Omental fat pad (tissue), 3 donors: ENCODE measurements at regions not wholly inside any gene's neighbourhood (a gene's known extent, or its start where the extent isn't known, plus 50 kb on each side); places are given as distances from the start of the nearest gene placed in this dataset.

ENCODE experiments used
- ATAC-seq: fragments of 150-250 bp; one replicate; pipeline ENCODE4 v1.9.1; 2016; ENCODE audit warnings: mild to moderate bottlenecking, moderate library complexity; ENCODE audit not compliant: low FRiP score
- DNase-seq: peaks from one replicate; pipeline ENCODE4 v3.0.0-alpha.2; 2019; ENCODE audit warnings: low spot score
- TF ChIP-seq, protein P1 (sequence below), 3 donors: fragments of 450-650 bp; IDR thresholded peaks; one replicate each; pipeline ENCODE4 v1.5.1; 2016 to 2017; ENCODE audit warnings: antibody characterized with exemption in 3 of 3, mild to moderate bottlenecking in 3 of 3, moderate library complexity in 2 of 3

DNA sequence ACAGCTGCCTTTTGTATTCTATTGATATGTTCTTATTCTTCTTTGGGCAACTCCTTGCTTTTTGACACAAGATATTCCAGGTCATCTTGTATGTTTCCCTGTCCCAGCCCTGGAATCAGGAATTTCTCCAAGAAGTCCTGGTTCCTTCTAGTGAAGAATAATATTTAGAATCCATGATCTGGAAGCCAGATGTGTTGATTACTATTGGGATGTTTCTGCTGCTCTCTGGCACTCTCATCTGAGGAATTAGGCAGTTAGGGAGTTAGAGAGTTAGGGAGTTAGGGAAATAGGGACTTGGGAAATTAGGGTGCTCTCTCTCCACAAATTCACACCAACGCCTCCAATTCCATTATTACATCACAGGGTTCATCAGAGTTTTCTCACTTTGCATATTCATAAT, 191.2 kb downstream of the ZNF330 start:
- TF ChIP-seq, protein P1, sequence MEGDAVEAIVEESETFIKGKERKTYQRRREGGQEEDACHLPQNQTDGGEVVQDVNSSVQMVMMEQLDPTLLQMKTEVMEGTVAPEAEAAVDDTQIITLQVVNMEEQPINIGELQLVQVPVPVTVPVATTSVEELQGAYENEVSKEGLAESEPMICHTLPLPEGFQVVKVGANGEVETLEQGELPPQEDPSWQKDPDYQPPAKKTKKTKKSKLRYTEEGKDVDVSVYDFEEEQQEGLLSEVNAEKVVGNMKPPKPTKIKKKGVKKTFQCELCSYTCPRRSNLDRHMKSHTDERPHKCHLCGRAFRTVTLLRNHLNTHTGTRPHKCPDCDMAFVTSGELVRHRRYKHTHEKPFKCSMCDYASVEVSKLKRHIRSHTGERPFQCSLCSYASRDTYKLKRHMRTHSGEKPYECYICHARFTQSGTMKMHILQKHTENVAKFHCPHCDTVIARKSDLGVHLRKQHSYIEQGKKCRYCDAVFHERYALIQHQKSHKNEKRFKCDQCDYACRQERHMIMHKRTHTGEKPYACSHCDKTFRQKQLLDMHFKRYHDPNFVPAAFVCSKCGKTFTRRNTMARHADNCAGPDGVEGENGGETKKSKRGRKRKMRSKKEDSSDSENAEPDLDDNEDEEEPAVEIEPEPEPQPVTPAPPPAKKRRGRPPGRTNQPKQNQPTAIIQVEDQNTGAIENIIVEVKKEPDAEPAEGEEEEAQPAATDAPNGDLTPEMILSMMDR (IDR thresholded peaks at IDR 0.05): no peak
- DNase-seq (no peak), ATAC-seq (no peak)

DNA sequence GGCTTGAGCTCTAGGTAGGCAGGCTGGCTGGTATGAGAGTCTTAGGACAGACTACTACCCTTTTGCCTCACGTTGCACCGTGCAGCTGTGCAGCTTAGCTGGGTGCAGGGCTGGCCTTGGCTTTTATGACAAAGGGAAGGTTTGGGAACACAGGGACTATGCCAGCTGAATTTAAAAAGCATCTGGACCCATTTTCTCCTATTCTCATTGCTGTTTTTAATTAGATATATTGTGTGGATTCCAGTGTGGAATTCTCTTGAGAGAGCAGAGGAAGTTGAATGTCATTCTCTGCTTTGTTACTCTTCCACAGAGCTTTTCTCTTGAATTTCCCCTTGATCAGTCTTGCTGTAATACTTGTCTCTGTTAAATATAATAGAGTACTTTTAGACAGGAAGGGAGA, 192.7 kb downstream of the ZNF330 start:
- ATAC-seq (no peak), DNase-seq (no peak)
- TF ChIP-seq, protein P1 (IDR thresholded peaks at IDR 0.05): no peak

DNA sequence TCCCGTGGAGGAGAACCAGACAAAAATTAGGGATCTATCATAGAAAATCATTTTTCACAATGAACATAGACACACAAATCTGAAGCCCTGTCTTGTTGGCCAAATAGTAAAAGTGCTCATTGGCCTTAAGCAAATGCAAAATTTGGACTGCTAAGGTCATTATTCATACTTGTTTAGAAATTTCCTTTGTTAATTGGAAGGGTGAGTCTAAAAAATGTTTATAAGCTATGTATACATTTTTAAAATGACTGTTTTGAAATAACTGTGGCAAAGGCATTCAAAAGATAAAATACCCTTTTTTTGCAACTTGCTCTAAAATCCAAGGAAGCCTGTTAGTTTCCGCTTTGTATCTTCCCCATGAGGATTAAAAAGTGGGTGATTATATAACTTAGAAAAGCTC, 195.0 kb downstream of the ZNF330 start:
- ATAC-seq (no peak), DNase-seq (no peak)

DNA sequence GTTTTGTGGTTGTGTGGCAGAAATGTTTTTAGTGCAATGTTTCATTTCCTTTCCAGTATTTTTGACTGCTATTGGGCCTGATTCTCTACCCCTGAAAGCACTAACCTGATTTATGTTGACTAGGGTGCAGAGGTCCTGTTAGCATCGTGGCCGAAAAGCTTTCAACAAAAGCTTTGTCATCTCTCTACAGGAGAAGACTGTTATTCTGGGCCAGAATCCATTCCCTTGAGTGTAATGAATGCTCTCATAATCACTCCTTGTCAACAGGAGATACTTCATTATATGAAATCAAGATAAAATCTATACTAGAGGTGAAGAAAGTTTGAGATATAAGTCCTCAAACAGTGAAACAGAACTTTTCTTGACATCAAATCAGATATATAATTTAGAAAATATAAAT, 195.5 kb downstream of the ZNF330 start:
- ATAC-seq (no peak), DNase-seq (no peak)
- TF ChIP-seq, protein P1 (IDR thresholded peaks at IDR 0.05): no peak

More for the DNA sequence above, 195.0 kb downstream of the ZNF330 start:
- TF ChIP-seq, protein P1 (IDR thresholded peaks at IDR 0.05): no peak

DNA sequence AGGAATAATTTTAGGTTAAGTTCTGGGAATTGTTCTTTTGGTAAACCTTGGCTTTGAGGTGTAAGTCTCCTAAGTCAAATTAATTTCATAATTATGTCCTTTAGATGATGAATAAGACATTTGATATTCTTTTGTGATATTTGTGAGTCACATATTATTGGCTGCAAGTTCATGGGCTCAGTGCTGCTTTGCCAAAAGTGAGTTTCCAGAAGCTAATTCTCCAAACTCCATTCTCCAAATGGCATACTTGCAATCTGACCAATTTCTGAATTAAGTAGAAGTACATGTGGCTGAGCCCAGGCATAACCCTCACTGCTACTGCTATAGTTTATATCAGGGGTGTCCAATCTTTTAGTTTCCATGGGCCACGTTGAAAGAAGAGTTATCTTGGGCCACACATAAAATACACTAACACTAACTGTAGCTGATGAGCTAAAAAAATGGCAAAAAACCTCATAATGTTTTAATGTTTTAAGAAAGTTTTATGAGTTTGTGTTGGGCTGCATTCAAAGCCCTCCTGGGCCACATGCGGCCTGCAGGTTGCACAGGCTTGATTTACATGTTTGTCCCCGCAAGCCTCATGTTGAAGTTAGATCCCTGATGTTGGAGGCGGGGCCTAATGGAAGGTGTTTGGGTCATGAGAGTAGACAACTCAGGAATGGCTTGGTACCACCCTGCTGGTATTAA, 196.1 kb downstream of the ZNF330 start:
- ATAC-seq: no peak
- TF ChIP-seq, protein P1 (IDR thresholded peaks at IDR 0.05): no peak
- no peak for DNase-seq

DNA sequence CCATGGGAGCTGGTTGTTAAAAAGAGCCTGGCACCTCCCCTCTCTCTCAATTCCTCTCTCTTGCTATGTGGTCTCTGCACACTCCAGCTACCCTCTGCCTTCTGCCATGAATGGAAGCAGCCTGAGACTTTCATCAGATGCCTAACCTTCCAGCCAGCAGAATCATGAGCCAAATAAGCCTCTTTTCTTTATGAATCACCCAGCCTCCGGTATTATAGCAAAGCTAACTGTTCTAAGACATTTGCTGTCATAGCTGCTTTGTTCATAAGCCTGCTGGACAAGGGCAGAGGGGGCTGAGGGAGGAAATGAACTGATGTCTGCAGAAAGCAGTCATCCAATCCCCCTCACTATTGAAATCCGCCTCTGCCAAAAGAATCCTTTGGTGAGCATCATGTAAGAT, 196.7 kb downstream of the ZNF330 start:
- ATAC-seq (no peak), DNase-seq (no peak)
- TF ChIP-seq, protein P1 (IDR thresholded peaks at IDR 0.05): no peak

DNA sequence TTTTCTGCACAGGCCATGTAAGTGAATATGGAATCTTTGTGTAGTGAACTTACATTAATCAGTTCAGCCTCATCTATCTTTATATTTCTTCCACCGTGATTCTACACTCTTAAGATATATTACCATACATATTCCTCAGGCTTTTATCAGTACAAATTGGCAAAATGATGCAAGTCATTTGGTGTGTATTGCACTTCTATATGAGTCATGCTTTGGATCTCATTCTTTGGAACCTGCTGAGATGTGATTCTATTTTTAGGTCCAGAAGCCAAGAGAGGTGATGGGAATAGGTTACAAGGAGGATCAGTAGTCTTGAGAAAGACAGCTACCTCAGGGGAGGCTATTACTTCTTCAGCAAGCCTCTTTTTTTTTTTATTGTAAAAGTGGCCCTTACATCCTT, 204.4 kb downstream of the ZNF330 start:
- DNase-seq (no peak), ATAC-seq (peak; percentile 70)
- TF ChIP-seq, protein P1 (IDR thresholded peaks at IDR 0.05): no peak
